GM18508 (cell line): ENCODE measurements at regions not wholly inside any gene's neighbourhood (a gene's known extent, or its start where the extent isn't known, plus 50 kb on each side); places are given as distances from the start of the nearest gene placed in this dataset.

Source experiments
- ATAC-seq: cut with Tn5 transposase; IDR thresholded peaks from one replicate; pipeline ENCODE4 v1.9.1; 2021; ENCODE audit warnings: moderate number of reproducible peaks; ENCODE audit not compliant: insufficient read depth, unreplicated experiment

DNA sequence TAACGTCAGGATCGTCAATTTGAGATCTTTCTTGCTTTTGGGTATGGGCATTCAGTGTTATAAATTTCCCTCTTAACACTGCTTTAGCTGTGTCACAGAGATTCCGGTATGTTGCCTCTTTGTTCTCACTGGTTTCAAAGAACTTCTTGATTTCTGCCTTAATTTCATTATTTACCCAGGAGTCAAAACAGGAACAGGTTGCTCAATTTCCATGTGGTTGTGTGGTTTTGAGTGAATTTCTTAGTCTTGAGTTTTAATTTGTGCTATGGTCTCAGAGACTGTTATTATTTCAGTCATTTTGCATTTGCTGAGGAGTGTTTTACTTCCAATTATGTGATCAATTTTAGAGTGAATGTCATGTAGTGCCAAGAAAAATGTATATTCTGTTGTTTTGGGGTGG, 153.1 kb downstream of the PCDH17 start:
- ATAC-seq = no peak

- no peak for ATAC-seq
These were observed 155.7 kb downstream of the PCDH17 start for GRCh38 chr13:57787058-57787791.

DNA sequence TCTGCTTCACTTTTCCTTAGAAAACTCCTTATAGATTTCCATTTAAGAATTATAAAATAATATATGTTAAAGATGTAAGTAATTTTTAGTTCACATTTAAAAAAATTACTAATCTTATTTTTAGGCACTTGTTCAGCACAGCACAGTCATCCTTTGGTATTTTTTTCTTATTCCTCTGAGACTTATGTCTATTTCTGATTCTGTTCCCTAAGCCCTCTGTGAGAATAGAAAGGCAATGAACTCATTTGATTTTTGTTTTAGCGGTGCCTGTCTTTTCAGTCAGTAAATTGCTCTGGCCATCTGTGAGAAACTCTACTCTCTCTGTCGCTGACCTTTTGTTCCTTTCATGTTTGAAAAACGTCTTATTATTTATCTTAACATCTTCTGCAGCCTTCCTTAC, 168.1 kb downstream of the PCDH17 start:
- no peak for ATAC-seq

GRCh38 chr13:57813651-57814050, 182.1 kb downstream of the PCDH17 start:
- ATAC-seq = no peak

- ATAC-seq = no peak
These were observed 184.1 kb downstream of the PCDH17 start for GRCh38 chr13:57815600-57815999.

GRCh38 chr13:57820924-57821323, 189.4 kb downstream of the PCDH17 start:
- no peak for ATAC-seq

DNA sequence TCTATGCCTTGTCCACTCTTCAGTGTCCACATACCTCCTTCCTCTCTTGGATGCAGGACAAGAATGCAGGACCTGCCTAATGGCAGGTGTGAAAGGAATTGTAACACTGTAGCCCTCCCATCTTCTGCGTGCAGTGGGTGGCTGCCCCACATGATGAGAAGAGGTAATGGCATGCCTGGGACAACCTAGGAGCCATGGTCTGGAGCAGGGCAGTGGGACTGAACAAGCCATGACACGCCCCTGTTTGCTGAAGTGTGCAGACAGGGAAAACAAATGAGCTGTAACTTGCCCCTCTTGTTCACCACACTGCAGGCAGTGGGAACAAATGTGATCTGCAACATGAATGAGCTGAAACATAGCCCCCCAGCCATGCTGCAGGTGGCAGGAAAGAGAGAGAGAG, 192.2 kb downstream of the PCDH17 start:
- no peak for ATAC-seq

DNA sequence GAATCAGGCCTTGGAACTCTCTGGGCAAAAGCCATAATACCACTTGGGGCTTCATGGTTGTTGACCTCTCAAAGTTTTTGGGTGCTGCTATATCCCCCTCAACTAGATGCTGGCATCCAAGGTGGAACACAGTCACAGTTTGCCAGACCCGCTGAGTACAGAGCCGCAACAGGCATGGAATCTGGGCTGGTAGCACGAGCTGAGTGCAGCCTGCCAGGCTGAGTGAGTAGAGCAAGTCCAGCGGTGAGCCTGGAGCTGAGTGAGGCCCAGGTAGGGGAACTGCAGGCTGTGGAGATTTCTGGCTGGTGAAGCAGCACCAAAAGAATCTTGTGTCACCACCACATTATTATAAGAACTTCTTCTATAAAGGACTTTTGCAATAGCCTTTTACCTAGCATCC, 192.6 kb downstream of the PCDH17 start:
- ATAC-seq = no peak

- ATAC-seq = no peak
These were observed 193.5 kb downstream of the PCDH17 start for GRCh38 chr13:57825066-57825465.

DNA sequence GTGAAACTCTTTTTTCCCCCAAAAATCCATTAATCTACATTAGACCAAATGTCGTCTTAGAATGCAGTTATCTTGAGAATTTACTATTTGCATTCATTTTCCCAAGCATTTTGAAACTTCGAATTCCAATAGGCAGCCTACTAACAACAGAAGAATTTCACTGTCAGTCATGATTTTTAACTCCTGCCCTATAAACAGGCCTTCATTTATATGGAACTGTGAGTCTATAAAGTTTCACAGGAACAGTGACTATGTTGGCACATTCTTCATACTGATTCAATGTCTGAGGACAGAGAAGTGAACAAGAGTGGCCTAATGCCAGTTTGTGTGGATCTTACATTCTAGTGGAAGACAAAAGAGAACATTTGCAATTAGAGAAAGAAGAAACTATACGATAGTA, 198.0 kb downstream of the PCDH17 start:
- no peak for ATAC-seq

DNA sequence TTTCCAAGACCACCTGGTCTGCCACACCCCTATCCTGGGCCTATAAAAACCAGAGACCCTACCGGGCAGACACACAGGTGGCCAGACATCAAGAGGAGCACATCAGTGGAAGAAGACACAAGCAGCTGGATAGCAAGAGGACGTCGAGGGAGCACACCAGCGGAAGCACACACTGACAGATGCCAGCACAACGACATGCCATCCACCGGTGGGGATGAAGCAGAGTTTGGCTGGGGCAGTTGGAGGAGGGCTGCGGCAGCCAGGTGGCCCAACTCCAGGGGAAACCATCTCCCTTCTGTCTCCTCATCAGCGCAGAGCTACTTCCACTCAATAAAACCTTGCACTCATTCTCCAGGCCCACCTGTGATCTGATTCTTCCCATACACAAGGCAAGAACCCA, 200.6 kb downstream of the PCDH17 start:
- ATAC-seq = no peak

DNA sequence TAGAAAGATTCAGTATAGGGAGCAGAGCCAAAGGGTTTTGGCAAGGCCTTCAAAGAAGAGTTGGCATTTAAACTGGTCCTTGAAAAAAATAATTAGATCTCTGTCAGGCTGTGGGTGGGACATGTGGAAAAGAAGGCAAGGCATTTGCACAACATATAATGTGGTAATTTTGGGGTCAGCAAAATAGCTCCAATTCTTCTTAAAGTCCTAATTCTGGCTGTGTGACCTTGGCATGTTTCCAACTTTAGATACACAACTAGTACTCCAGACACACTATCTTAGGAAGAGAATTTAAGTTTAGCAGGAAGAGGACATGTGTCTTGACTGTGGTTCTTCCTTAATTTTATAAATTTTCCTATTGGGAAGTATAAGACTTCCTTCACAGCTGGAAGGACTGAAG, 206.3 kb downstream of the PCDH17 start:
- no peak for ATAC-seq

DNA sequence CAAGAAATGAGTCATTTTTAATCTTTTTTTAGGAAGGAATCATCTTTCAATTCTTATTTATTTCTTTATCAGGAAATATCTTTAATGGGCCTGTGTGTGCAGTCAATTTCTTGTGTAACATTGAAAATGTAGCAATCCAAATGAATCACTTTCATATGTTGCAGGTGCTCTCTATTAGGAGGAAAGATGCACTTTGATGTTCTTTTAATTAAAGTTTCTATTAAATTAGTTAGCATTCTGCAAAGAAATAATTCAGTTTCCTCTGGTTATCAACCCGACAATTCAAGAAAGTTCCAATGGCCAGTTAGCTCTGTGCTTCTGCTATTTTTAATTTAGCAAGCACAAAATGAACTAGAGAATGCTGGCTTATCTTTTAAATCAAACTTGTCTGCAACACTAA, 212.0 kb downstream of the PCDH17 start:
- ATAC-seq = no peak

- no peak for ATAC-seq
These were observed 215.1 kb downstream of the PCDH17 start for GRCh38 chr13:57846600-57847173.

- no peak for ATAC-seq
These were observed 226.4 kb downstream of the PCDH17 start for GRCh38 chr13:57857945-57858344.

- no peak for ATAC-seq
These were observed 226.8 kb downstream of the PCDH17 start for GRCh38 chr13:57858376-57858775.

DNA sequence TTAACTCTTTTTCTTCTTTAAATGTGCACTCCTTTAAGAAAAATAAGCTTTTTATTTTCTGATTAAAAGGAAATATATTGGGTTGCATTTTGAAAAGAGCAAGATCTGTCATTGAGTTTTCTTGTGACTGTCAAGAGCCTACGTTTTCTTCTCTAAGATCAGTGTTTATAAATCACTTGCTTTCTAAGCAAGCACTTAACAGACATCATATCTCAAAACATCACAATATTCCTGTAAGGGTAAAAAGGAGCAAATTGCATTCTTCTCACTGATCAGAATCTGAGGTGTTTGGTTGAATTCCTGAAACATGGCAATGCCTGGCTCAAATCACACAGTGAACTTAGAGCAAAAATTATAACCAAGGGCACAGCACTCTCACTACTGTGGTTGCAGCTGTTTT, 231.3 kb downstream of the PCDH17 start:
- no peak for ATAC-seq

DNA sequence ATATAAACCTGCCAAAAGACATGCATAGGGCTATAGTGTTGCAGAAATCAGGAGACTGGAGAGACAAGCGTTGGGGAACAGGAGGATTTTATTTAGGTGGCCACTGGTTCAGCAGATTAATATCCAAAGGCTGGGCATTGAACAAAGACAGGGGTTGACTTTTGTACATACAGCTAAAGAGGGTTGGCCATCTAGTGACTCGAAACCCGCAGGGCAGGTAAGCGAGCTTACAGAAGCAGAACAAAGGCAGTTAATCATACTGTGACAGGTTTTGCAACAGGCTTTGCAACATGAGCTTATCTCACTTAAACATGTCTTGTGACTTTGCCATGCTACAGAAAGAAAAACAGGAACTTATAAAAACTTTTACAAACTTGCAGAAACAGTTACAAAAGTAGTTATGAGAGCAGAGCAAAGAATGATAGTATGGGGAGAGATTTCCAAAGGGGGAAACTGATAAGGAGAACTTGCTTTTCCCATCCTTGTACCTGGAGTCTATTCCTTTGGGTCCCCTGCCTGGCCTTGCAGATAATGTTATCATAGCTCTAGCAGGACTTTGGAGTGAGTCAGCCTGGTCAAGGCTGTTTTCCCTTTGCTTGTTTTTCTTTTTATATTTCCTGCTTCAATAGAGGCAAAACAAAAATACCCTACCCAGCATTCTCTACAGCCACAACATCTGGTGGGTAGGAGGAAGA, 234.2 kb downstream of the PCDH17 start:
- no peak for ATAC-seq

DNA sequence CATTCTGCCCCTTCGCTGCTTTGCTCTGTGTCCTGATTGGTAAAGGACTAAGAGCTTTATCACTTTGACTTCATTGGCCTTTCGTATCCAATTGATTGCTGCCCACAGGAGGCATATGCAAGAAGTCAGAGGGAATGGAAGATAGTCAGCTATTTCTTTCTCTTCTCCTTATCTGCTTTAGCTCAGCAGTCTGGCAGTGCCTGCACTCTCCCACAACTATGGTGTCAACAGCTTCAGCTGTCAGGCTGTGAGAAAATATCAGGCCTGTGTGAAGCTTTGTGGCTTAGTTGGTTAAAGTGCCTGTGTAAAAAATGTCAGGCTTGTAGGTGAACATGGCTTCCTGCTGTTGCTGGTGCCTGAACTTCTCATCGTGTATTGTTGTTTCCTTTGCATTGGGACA, 243.0 kb downstream of the PCDH17 start:
- ATAC-seq = no peak

DNA sequence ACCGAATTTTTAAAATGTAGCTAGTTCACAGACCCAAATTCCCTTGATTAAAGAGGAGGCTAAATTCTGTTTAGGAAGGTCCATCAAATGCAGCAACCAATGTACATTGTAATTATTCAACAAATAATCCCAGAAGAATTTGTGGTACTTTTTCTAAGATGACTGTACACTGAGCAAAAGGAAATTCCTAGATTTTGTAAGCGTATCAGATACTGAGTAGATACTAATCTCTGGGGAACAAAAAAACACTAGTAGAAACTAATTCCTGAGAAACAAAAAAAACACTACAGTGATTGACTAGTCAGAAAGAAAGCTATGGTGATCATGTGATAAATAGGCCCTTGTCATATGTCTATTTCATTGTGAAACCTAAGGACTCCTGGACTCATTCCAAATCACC, 246.1 kb downstream of the PCDH17 start:
- ATAC-seq = no peak

- no peak for ATAC-seq
These were observed 246.7 kb downstream of the PCDH17 start for GRCh38 chr13:57878291-57878690.

DNA sequence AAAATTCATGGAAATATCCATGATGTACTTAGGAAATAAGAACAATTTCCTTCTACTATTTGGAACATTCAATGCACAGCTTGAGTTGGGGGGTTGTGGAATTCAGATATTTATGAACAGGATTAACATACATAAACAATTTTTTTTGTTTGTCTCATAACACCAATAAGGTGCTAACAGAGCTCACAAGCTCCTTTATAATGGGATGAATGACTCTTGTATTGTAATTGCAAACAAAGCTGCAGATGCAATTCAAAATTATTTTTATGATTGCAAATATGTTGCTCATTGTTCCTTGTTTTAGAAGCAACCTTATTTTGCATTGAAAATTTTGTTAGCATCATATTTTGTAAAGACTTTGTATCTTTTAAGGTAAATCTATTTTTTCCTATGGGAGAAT, 265.7 kb downstream of the PCDH17 start:
- no peak for ATAC-seq
